Spleen (tissue), 11 donors: ENCODE measurements at regions not wholly inside any gene's neighbourhood (a gene's known extent, or its start where the extent isn't known, plus 50 kb on each side); places are given as distances from the start of the nearest gene placed in this dataset.

Source experiments
- DNase-seq: peaks from one replicate; pipeline ENCODE4 v3.0.0-alpha.2; 2020
- H3K27ac ChIP-seq, 8 donors: fragments of 200-600 bp; sonication (generic) in 7 of 8; 1 replicate in 4 of 8; 2 replicates in 4 of 8; pipeline versions ENCODE4 v1.5.0 to v1.8.0; 2016 to 2021; ENCODE audit warnings: inconsistent platforms in 4 of 8, mild to moderate bottlenecking in 4 of 8, moderate library complexity in 1 of 8
- H3K27me3 ChIP-seq, 7 donors: fragments of 200-600 bp; sonication (generic) in 6 of 7; replicated peaks in 1 of 7; 1 replicate in 4 of 7; 2 replicates in 3 of 7; pipeline versions ENCODE4 v1.5.0 to v1.8.0; 2016 to 2021; ENCODE audit warnings: inconsistent platforms in 3 of 7, mild to moderate bottlenecking in 1 of 7
- H3K36me3 ChIP-seq, 6 donors: fragments of 200-600 bp; sonication (generic) in 5 of 6; 1 replicate in 4 of 6; 2 replicates in 2 of 6; pipeline versions ENCODE4 v1.5.0 to v1.8.0; 2016 to 2021; ENCODE audit warnings: inconsistent platforms in 2 of 6
- H3K4me1 ChIP-seq, 6 donors: fragments of 200-600 bp; sonication (generic) in 5 of 6; 1 replicate in 3 of 6; 2 replicates in 3 of 6; pipeline versions ENCODE4 v1.5.0 to v1.8.0; 2016 to 2021; ENCODE audit warnings: inconsistent platforms in 3 of 6
- H3K4me3 ChIP-seq, 8 donors: fragments of 200-600 bp; sonication (generic) in 7 of 8; 1 replicate in 4 of 8; 2 replicates in 4 of 8; pipeline versions ENCODE4 v1.5.0 to v1.8.0; 2016 to 2021; ENCODE audit warnings: inconsistent platforms in 4 of 8, mild to moderate bottlenecking in 4 of 8, moderate library complexity in 2 of 8
- H3K9me3 ChIP-seq, 8 donors: fragments of 200-600 bp; sonication (generic) in 7 of 8; 1 replicate in 4 of 8; 2 replicates in 4 of 8; pipeline versions ENCODE4 v1.5.0 to v1.8.0; 2016 to 2021; ENCODE audit warnings: inconsistent platforms in 4 of 8
- POLR2A ChIP-seq, 3 donors: fragments of 450-650 bp; IDR thresholded peaks; one replicate each; pipeline ENCODE4 v1.5.1; 2017; ENCODE audit warnings: antibody characterized with exemption in 3 of 3, mild to moderate bottlenecking in 1 of 3
- POLR2AphosphoS5 ChIP-seq, 3 donors: sonication (generic); formaldehyde crosslinking; IDR thresholded peaks; one replicate each; pipeline ENCODE4 v1.5.1; 2017; ENCODE audit warnings: antibody characterized with exemption in 3 of 3
- WGBS, 5 donors: extraction: QIAGEN DNeasy Blood & Tissue Kit in 3 of 5; methylation state at CpG; one replicate each; pipeline versions ENCODE4 v1.1.5 to v1.1.7; 2013 to 2018; 5-methylcytosine and 5-hydroxymethylcytosine counted together
- intact Hi-C: fragments of 100-400 bp; cut with DNase I; formaldehyde crosslinking; loops from one replicate; pipeline ENCODE4 v1.15.0; 2023; ENCODE audit warnings: low total_unique reads
- TF ChIP-seq, protein P1 (sequence below), 11 experiments: fragments of 200-600 bp in 7 of 11; fragments of 450-650 bp in 4 of 11; sonication (generic) in 4 of 11; IDR thresholded peaks in 8 of 11; conservative IDR thresholded peaks in 3 of 11; 1 replicate in 7 of 11; 2 replicates in 4 of 11; pipeline versions ENCODE4 v1.4.0 to v1.8.0; 2016 to 2021; ENCODE audit warnings: antibody characterized with exemption in 11 of 11, inconsistent platforms in 4 of 11, mild to moderate bottlenecking in 1 of 11
- donor health status: healthy with polysubstance abuse.
- donor health status: DM: no; HTN: no; CAD: no; lungs with moderate emphysema.
- donor health status: DM: no; HTN: no; CAD: no.
- donor health status: Bipolar disorder and iron deficiency.
- donor health status: healthy.
- donor health status: DM: no; HTN: no; CAD: no.
- donor health status: DM: yes; HTN: yes; CAD: no.

GRCh38 chr3:59425371-59425770 is 375.5 kb upstream of the CFAP20DC start:
- Histone ChIP-seq H3K9me3 (no peaks in the 10 kb centered on the region), H3K27me3 (no peaks in the 10 kb centered on the region), H3K4me3 (no peak overlapping the region), H3K4me1 (peaks cover 0 to 27% (median 11%) of the 10 kb centered on the region in 6 donors), H3K27ac (no peak overlapping the region), H3K36me3 (no peaks in the 10 kb centered on the region)
- intact Hi-C loops: no loop called here
- DNase-seq: no peak
- WGBS, 5 donors: 65 to 87% (median 79%) methylated on average over 8 of the region's 8 CpGs
- TF ChIP-seq, protein P1, sequence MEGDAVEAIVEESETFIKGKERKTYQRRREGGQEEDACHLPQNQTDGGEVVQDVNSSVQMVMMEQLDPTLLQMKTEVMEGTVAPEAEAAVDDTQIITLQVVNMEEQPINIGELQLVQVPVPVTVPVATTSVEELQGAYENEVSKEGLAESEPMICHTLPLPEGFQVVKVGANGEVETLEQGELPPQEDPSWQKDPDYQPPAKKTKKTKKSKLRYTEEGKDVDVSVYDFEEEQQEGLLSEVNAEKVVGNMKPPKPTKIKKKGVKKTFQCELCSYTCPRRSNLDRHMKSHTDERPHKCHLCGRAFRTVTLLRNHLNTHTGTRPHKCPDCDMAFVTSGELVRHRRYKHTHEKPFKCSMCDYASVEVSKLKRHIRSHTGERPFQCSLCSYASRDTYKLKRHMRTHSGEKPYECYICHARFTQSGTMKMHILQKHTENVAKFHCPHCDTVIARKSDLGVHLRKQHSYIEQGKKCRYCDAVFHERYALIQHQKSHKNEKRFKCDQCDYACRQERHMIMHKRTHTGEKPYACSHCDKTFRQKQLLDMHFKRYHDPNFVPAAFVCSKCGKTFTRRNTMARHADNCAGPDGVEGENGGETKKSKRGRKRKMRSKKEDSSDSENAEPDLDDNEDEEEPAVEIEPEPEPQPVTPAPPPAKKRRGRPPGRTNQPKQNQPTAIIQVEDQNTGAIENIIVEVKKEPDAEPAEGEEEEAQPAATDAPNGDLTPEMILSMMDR (IDR thresholded peaks at IDR 0.05 in 8 of 11, conservative IDR thresholded peaks at IDR 0.05 in 3 of 11): no peak
- TF ChIP-seq POLR2A (IDR thresholded peaks at IDR 0.05): no peak
- no peak for TF ChIP-seq POLR2AphosphoS5 (IDR thresholded peaks at IDR 0.05)

DNA sequence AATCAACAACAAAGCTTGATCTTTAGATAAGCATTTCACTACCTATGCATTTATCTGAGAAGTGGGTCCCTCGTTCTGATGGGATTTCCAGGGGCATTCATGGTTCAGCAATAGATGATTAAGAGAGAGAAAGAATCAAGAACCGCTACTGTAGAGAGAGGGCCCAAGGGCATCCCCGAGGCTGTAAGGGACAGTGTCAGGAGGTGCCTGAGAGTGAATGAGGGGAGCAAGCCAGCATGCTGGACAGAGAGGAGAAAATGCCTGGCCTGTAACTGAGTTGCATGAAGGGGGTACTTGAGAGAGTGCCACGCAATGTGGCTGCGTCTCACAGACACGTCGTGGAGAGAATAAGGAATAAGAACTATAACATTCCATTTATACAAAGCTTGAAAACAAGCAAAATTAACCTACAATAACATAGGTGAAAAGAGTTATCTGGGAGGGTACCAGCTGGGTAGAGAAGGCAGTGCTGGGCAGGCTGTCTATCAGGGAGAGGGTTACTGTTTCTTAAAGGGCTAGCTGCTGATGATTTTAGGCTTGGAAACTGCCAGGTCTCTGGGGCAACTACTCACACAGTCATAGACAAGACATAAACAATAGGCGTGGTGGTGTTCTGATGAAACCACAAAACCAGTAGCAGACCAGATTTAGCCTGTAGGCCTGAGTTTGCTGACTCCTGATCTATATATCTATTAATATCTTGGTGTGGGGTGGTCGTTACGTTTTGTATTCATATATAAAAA is 374.6 kb upstream of the CFAP20DC start:
- Histone ChIP-seq H3K4me1 (peaks cover 0 to 27% (median 11%) of the 10 kb centered on the region in 6 donors), H3K4me3 (no peak overlapping the region), H3K27ac (no peak overlapping the region), H3K27me3 (no peaks in the 10 kb centered on the region), H3K36me3 (no peaks in the 10 kb centered on the region), H3K9me3 (no peaks in the 10 kb centered on the region)
- DNase-seq: no peak
- intact Hi-C loops: no loop called here
- WGBS, 5 donors: 71 to 82% (median 78%) methylated on average over 10 of the region's 10 CpGs
- no peak for TF ChIP-seq POLR2A (IDR thresholded peaks at IDR 0.05)
- TF ChIP-seq POLR2AphosphoS5 (IDR thresholded peaks at IDR 0.05): no peak
- TF ChIP-seq, protein P1 (IDR thresholded peaks at IDR 0.05 in 8 of 11, conservative IDR thresholded peaks at IDR 0.05 in 3 of 11): no peak

DNA sequence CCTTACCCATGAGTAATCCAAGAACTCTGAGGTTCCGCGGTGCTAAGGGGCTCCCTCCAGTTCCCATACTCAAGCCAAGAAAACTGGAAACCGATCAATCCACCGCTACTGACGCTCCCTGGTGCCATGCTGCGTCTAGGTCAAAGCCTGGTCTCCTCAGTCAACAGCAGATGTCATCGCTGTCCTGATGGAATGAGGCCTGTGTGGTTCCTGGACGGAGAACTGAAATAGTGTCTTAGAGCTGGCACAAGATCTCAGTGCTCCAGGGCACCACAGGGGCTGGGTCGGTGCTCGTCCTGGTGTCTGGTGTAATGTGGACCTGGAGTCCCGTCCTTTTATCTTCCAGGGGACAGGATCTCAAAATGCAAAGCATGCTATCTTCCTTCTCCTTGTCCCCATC is 373.9 kb upstream of the CFAP20DC start:
- no peaks in the 10 kb centered on the region for H3K9me3 ChIP-seq
- no peak overlapping the region for H3K27ac ChIP-seq
- H3K36me3 ChIP-seq: no peaks in the 10 kb centered on the region
- intact Hi-C loops: no loop called here
- 71 to 94% (median 86%) methylated on average over 11 of the region's 11 CpGs for WGBS, 5 donors
- H3K4me1 ChIP-seq: peaks cover 0 to 27% (median 11%) of the 10 kb centered on the region in 6 donors
- DNase-seq: no peak
- TF ChIP-seq POLR2A (IDR thresholded peaks at IDR 0.05): no peak
- no peak for TF ChIP-seq POLR2AphosphoS5 (IDR thresholded peaks at IDR 0.05)
- TF ChIP-seq, protein P1 (IDR thresholded peaks at IDR 0.05 in 8 of 11, conservative IDR thresholded peaks at IDR 0.05 in 3 of 11): no peak
- H3K27me3 ChIP-seq: no peaks in the 10 kb centered on the region
- H3K4me3 ChIP-seq: no peak overlapping the region

- H3K27me3 ChIP-seq: no peaks in the 10 kb centered on the region
- 56 to 76% (median 74%) methylated on average over 4 of the region's 4 CpGs for WGBS, 5 donors
- no peak for TF ChIP-seq POLR2A (IDR thresholded peaks at IDR 0.05)
- no peak for TF ChIP-seq POLR2AphosphoS5 (IDR thresholded peaks at IDR 0.05)
- TF ChIP-seq, protein P1 (IDR thresholded peaks at IDR 0.05 in 8 of 11, conservative IDR thresholded peaks at IDR 0.05 in 3 of 11): no peak
- DNase-seq: no peak
- H3K4me1 ChIP-seq: peaks cover 0 to 19% (median 6%) of the 10 kb centered on the region in 6 donors
- no peaks in the 10 kb centered on the region for H3K9me3 ChIP-seq
- intact Hi-C loops: no loop called here
- H3K27ac ChIP-seq: no peak overlapping the region
- H3K4me3 ChIP-seq: no peak overlapping the region
- H3K36me3 ChIP-seq: no peaks in the 10 kb centered on the region
These were observed 372.5 kb upstream of the CFAP20DC start for GRCh38 chr3:59422312-59422711.
